IMR-90 (cell line): ENCODE measurements at regions not wholly inside any gene's neighbourhood (a gene's known extent, or its start where the extent isn't known, plus 50 kb on each side); places are given as distances from the start of the nearest gene placed in this dataset.

Experiments
- ATAC-seq: fragments of 200-7000 bp; cut with Tn5 transposase; 2 replicates; pipeline ENCODE4 v1.9.1; 2020; ENCODE audit warnings: low read depth, mild to moderate bottlenecking, moderate library complexity
- BruUV-seq: library from RNA; stranded (reverse); fragments of 400-500 nt; replicated peaks from 2 replicates; lab custom pipeline; 2021; lab: Mats Ljungman, UMichigan
- CTCF ChIA-PET: fragments of 300-600 bp; formaldehyde crosslinking; extraction: SDS; loops from one replicate; lab custom pipeline; 2021; ENCODE audit warnings: antibody characterized with exemption; lab: Yijun Ruan, JAX
- POLR2A ChIA-PET: fragments of 300-600 bp; sonication (Branson Sonifier 250); formaldehyde crosslinking; loops from one replicate; lab custom pipeline; 2022; ENCODE audit warnings: antibody characterized with exemption; ENCODE audit not compliant: unreplicated experiment; lab: Charles Lee
- DNase-seq: peaks from one replicate; pipeline ENCODE4 v3.0.0; 2013
- H2AFZ ChIP-seq: replicated peaks from 2 replicates; pipeline ENCODE3; 2013; ENCODE audit warnings: low read length, mild to moderate bottlenecking; ENCODE audit not compliant: poor library complexity
- H2AK5ac ChIP-seq: 2 replicates; pipeline ENCODE4 v1.6.1; 2013; ENCODE audit warnings: low read depth, low read length, inconsistent platforms
- H2AK9ac ChIP-seq: replicated peaks from 2 replicates; pipeline ENCODE3; 2013; ENCODE audit warnings: mild to moderate bottlenecking, low read depth, low read length, moderate library complexity; ENCODE audit not compliant: poor library complexity
- H2BK120ac ChIP-seq: 2 replicates; pipeline ENCODE4 v1.6.1; 2013; ENCODE audit warnings: low read depth, low read length, inconsistent platforms
- H2BK15ac ChIP-seq: 3 replicates; pipeline ENCODE4 v1.6.1; 2013; ENCODE audit warnings: low read depth, low read length, inconsistent platforms
- H2BK20ac ChIP-seq: 2 replicates; pipeline ENCODE4 v1.6.1; 2013; ENCODE audit warnings: low read depth, mild to moderate bottlenecking, inconsistent platforms, low read length, moderate library complexity
- H2BK5ac ChIP-seq: 2 replicates; pipeline ENCODE4 v1.6.1; 2013; ENCODE audit warnings: mild to moderate bottlenecking, low read depth, low read length, inconsistent platforms; ENCODE audit not compliant: poor library complexity, severe bottlenecking
- H3K14ac ChIP-seq: replicated peaks from 2 replicates; pipeline ENCODE4 v1.6.1; 2013; ENCODE audit warnings: low read depth, low read length, inconsistent platforms
- H3K18ac ChIP-seq: 2 replicates; pipeline ENCODE4 v1.6.1; 2013; ENCODE audit warnings: low read depth, low read length, control low read depth
- H3K23ac ChIP-seq: 2 replicates; pipeline ENCODE4 v1.6.1; 2013; ENCODE audit warnings: low read depth, low read length, inconsistent platforms
- H3K27ac ChIP-seq: 2 replicates; pipeline ENCODE4 v1.5.1; 2013; ENCODE audit warnings: mild to moderate bottlenecking, control low read depth, low read length; ENCODE audit not compliant: insufficient read depth
- H3K27me3 ChIP-seq: 2 replicates; pipeline ENCODE4 v1.6.1; 2013; ENCODE audit warnings: low read length; ENCODE audit not compliant: control insufficient read depth, insufficient read depth
- H3K36me3 ChIP-seq: 2 replicates; pipeline ENCODE4 v1.6.1; 2013; ENCODE audit warnings: low read length, mixed read lengths; ENCODE audit not compliant: control insufficient read depth, insufficient read depth
- H3K4ac ChIP-seq: 2 replicates; pipeline ENCODE4 v1.6.1; 2013; ENCODE audit warnings: low read depth, low read length, inconsistent platforms
- H3K4me1 ChIP-seq: 2 replicates; pipeline ENCODE4 v1.6.1; 2013; ENCODE audit warnings: low read length, mixed read lengths; ENCODE audit not compliant: control insufficient read depth, insufficient read depth
- H3K4me2 ChIP-seq: 2 replicates; pipeline ENCODE4 v1.6.1; 2013; ENCODE audit warnings: low read depth, mild to moderate bottlenecking, control low read depth, low read length, moderate library complexity
- H3K4me3 ChIP-seq: 2 replicates; pipeline ENCODE4 v1.5.1; 2013; ENCODE audit warnings: low read depth, mild to moderate bottlenecking, control low read depth, low read length, moderate library complexity; ENCODE audit not compliant: insufficient read depth
- H3K56ac ChIP-seq: 2 replicates; pipeline ENCODE4 v1.6.1; 2013; ENCODE audit warnings: low read length, inconsistent platforms; ENCODE audit not compliant: insufficient read depth; ENCODE audit errors: extremely low read depth
- H3K79me1 ChIP-seq, 2 experiments: 2 replicates each; pipeline ENCODE4 v1.6.1; 2013; ENCODE audit warnings: low read length in 2 of 2, inconsistent platforms in 1 of 2, low read depth in 1 of 2
- H3K9ac ChIP-seq: 2 replicates; pipeline ENCODE4 v1.6.1; 2013; ENCODE audit warnings: low read depth, low read length, control low read depth
- H3K9me1 ChIP-seq: 2 replicates; pipeline ENCODE4 v1.6.1; 2013; ENCODE audit warnings: low read length, inconsistent platforms; ENCODE audit not compliant: insufficient read depth
- H3K9me3 ChIP-seq: 2 replicates; pipeline ENCODE4 v1.6.1; 2013; ENCODE audit warnings: low read length; ENCODE audit not compliant: control insufficient read depth, insufficient read depth
- H4K20me1 ChIP-seq: 2 replicates; pipeline ENCODE4 v1.6.1; 2013; ENCODE audit warnings: low read length, inconsistent platforms; ENCODE audit not compliant: insufficient read depth
- H4K5ac ChIP-seq: 2 replicates; pipeline ENCODE4 v1.6.1; 2013; ENCODE audit warnings: mild to moderate bottlenecking, low read depth, low read length, control low read depth
- H4K8ac ChIP-seq, 2 experiments: 2 replicates each; pipeline ENCODE4 v1.6.1; 2013; ENCODE audit warnings: low read depth in 2 of 2, low read length in 2 of 2, control low read depth in 1 of 2, inconsistent platforms in 1 of 2
- H4K91ac ChIP-seq: 2 replicates; pipeline ENCODE4 v1.6.1; 2013; ENCODE audit warnings: low read depth, low read length, inconsistent platforms; ENCODE audit not compliant: insufficient read depth
- BHLHE40 ChIP-seq: fragments of 150-350 bp; IDR thresholded peaks from 2 replicates; pipeline ENCODE4 v1.6.1; 2016; ENCODE audit warnings: mild to moderate bottlenecking, low read depth, low read length
- FOS ChIP-seq: fragments of 150-350 bp; IDR thresholded peaks from 2 replicates; pipeline ENCODE4 v1.6.1; 2016; ENCODE audit warnings: low read depth, low read length
- MAFK ChIP-seq: IDR thresholded peaks from 2 replicates; pipeline ENCODE4 v1.6.1; 2012; ENCODE audit warnings: low read depth, low read length, improper control_type of control experiment
- MAZ ChIP-seq: IDR thresholded peaks from 2 replicates; pipeline ENCODE4 v1.6.1; 2012; ENCODE audit warnings: low read depth, mild to moderate bottlenecking, low read length, improper control_type of control experiment, moderate library complexity, borderline replicate concordance
- POLR2A ChIP-seq: IDR thresholded peaks from 2 replicates; pipeline ENCODE4 v1.6.1; 2012; ENCODE audit warnings: mild to moderate bottlenecking, low read depth, low read length
- RAD21 ChIP-seq: IDR thresholded peaks from 2 replicates; pipeline ENCODE4 v1.6.1; 2012; ENCODE audit warnings: low read length, improper control_type of control experiment
- RCOR1 ChIP-seq: IDR thresholded peaks from 2 replicates; pipeline ENCODE4 v1.6.1; 2012; ENCODE audit warnings: mild to moderate bottlenecking, low read length, improper control_type of control experiment; ENCODE audit not compliant: insufficient replicate concordance
- RFX5 ChIP-seq: IDR thresholded peaks from 2 replicates; pipeline ENCODE4 v1.8.0; 2012; ENCODE audit warnings: low read depth, mild to moderate bottlenecking, low read length, moderate library complexity
- SMC3 ChIP-seq: fragments of 150-350 bp; IDR thresholded peaks from 2 replicates; pipeline ENCODE4 v1.6.1; 2016; ENCODE audit warnings: low read depth, mild to moderate bottlenecking, antibody characterized with exemption, low read length, moderate library complexity
- WGBS, 2 experiments: methylation state at CpG; one replicate each; pipeline versions ENCODE4 v1.1.5 to v1.1.7; 2013; ENCODE audit warnings: missing lambda C conversion rate in 2 of 2; ENCODE audit not compliant: insufficient read length in 1 of 2; ENCODE audit errors: extremely low coverage in 2 of 2; 5-methylcytosine and 5-hydroxymethylcytosine counted together
- dilution Hi-C: fragments of 300-500 bp; cut with HindIII; formaldehyde crosslinking; loops from one replicate; pipeline ENCODE4 v1.14.3; 2018; ENCODE audit warnings: low sequenced_read_pairs; ENCODE audit not compliant: unreplicated experiment
- in situ Hi-C: fragments of 300-500 bp; cut with MboI; formaldehyde crosslinking; loops from 3 replicates; pipeline ENCODE4 v1.14.3; 2019; ENCODE audit warnings: low sequenced_read_pairs, inconsistent platforms, mixed read lengths
- intact Hi-C: fragments of 100-400 bp; cut with micrococcal nuclease; formaldehyde crosslinking; loops from 2 replicates; pipeline ENCODE4 v1.10.0; 2022
- TF ChIP-seq, protein P1 (sequence below): fragments of 150-350 bp; IDR thresholded peaks from 2 replicates; pipeline ENCODE4 v1.6.1; 2016; ENCODE audit warnings: low read depth, mild to moderate bottlenecking, low read length, moderate library complexity, borderline replicate concordance
- TF ChIP-seq, protein P2 (sequence below): conservative IDR thresholded peaks from 2 replicates; pipeline ENCODE4 v1.5.1; 2012; ENCODE audit warnings: mild to moderate bottlenecking, low read depth, low read length, improper control_type of control experiment
- TF ChIP-seq, protein P3 (sequence below): fragments of 150-350 bp; IDR thresholded peaks from 2 replicates; pipeline ENCODE4 v1.6.1; 2017; ENCODE audit warnings: mild to moderate bottlenecking, antibody characterized with exemption, low read length, low read depth

DNA sequence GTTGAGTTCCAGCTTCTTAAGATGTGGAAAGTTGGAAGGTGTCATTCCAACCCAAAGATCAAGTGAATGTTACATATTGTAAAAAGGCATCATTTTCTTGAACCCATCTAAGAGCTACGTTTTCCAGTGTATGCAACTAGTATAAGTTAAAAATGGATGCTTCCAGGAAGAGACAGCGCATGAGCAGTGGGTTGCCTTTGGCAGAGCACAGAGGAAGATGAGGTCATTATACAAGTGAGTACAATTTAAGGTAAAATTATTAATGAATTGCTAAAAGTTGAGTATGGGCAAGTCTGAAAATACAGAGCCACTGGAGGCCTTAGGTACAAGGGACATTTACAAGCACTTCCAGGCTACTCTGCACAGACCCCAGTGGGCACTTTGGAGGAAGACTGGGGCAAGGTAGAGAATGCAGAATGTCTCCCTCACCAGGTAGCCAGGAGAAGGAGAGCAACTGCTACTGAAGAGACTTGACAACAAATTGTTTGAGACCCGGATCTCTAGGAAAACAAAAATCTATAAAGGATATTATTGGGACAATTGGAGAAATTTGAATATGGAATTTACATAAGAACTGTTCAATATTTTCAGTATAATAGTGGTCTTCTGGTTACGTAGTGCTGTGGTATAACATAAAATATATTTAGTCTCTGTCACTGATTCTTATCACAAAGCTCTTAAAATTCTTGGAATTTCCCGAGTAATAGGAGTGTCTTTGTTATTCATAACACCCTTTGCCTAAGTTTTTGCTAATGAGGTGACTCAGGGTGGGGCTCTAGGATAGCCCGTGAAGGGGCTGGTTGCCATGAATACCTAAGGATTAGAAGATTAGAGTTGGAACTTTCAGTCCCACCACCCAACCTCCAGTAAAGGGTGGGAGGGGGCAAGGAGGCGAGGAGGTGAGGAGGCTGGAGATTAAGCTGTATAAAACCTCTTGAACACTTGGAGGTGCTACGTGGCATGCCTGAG is 129.9 kb upstream of the FER start:
- Histone ChIP-seq H3K18ac (no peak overlapping the region), H3K4me3 (no peak overlapping the region), H3K9me3 (no peaks in the 10 kb centered on the region), H2AK5ac (no peak overlapping the region), H3K9me1 (no peaks in the 10 kb centered on the region), H3K36me3 (no peaks in the 10 kb centered on the region), H2AFZ (no peak overlapping the region), H2BK5ac (no peak overlapping the region), H3K4me1 (no peaks in the 10 kb centered on the region), H3K56ac (no peak overlapping the region), H4K8ac (no peak overlapping the region), H2BK120ac (no peak overlapping the region), H3K79me1 (no peaks in the 10 kb centered on the region), H2BK20ac (no peak overlapping the region), H3K4me2 (no peak overlapping the region), H4K5ac (no peak overlapping the region), H4K91ac (no peak overlapping the region), H2BK15ac (no peak overlapping the region), H3K14ac (no peak overlapping the region), H2AK9ac (no peak overlapping the region), H3K23ac (no peak overlapping the region), H3K4ac (no peak overlapping the region), H3K9ac (no peak overlapping the region), H4K20me1 (no peaks in the 10 kb centered on the region), H3K27ac (no peak overlapping the region), H3K27me3 (no peaks in the 10 kb centered on the region; the same call in 1 of the 2 replicates)
- DNase-seq (no peak), ATAC-seq (no peak)
- in situ Hi-C loops (no loop called here), dilution Hi-C loops (no loop called here), intact Hi-C loops (no loop called here)
- TF ChIP-seq RFX5 = no peak
- TF ChIP-seq MAZ = no peak
- TF ChIP-seq, protein P1, sequence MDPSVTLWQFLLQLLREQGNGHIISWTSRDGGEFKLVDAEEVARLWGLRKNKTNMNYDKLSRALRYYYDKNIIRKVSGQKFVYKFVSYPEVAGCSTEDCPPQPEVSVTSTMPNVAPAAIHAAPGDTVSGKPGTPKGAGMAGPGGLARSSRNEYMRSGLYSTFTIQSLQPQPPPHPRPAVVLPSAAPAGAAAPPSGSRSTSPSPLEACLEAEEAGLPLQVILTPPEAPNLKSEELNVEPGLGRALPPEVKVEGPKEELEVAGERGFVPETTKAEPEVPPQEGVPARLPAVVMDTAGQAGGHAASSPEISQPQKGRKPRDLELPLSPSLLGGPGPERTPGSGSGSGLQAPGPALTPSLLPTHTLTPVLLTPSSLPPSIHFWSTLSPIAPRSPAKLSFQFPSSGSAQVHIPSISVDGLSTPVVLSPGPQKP = no peak
- no peak for TF ChIP-seq RCOR1
- no peak for TF ChIP-seq BHLHE40
- TF ChIP-seq, protein P2, sequence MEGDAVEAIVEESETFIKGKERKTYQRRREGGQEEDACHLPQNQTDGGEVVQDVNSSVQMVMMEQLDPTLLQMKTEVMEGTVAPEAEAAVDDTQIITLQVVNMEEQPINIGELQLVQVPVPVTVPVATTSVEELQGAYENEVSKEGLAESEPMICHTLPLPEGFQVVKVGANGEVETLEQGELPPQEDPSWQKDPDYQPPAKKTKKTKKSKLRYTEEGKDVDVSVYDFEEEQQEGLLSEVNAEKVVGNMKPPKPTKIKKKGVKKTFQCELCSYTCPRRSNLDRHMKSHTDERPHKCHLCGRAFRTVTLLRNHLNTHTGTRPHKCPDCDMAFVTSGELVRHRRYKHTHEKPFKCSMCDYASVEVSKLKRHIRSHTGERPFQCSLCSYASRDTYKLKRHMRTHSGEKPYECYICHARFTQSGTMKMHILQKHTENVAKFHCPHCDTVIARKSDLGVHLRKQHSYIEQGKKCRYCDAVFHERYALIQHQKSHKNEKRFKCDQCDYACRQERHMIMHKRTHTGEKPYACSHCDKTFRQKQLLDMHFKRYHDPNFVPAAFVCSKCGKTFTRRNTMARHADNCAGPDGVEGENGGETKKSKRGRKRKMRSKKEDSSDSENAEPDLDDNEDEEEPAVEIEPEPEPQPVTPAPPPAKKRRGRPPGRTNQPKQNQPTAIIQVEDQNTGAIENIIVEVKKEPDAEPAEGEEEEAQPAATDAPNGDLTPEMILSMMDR = no peak
- no peak for TF ChIP-seq FOS
- TF ChIP-seq SMC3 = no peak
- no peak for TF ChIP-seq POLR2A
- no peak for TF ChIP-seq RAD21
- TF ChIP-seq, protein P3, sequence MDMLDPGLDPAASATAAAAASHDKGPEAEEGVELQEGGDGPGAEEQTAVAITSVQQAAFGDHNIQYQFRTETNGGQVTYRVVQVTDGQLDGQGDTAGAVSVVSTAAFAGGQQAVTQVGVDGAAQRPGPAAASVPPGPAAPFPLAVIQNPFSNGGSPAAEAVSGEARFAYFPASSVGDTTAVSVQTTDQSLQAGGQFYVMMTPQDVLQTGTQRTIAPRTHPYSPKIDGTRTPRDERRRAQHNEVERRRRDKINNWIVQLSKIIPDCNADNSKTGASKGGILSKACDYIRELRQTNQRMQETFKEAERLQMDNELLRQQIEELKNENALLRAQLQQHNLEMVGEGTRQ = no peak
- no peak for TF ChIP-seq MAFK
- CTCF ChIA-PET = interaction anchor here (0.7 kb wide), 1 partner anchor 20 kb away, joined by 3 read pairs; no protein-coding TSS in a partner anchor
- POLR2A ChIA-PET = no interaction called here
- BruUV-seq = no TSS peak
- WGBS, 2 experiments = 100% methylated on average over 1 of the region's 8 CpGs; no CpG with 5 or more reads in 1 of the 2 experiments
